A673 (cell line): ENCODE measurements at regions not wholly inside any gene's neighbourhood (a gene's known extent, or its start where the extent isn't known, plus 50 kb on each side); places are given as distances from the start of the nearest gene placed in this dataset.

Source experiments
- BruUV-seq: library from RNA; stranded (reverse); fragments of 400-500 nt; replicated peaks from 2 replicates; lab custom pipeline; 2021; lab: Mats Ljungman, UMichigan
- CTCF ChIA-PET: fragments of 300-600 bp; sonication (Branson Sonifier 250); formaldehyde crosslinking; loops from one replicate; lab custom pipeline; 2022; ENCODE audit warnings: antibody characterized with exemption; lab: Charles Lee
- POLR2A ChIA-PET: fragments of 300-600 bp; sonication (Branson Sonifier 250); formaldehyde crosslinking; loops from one replicate; lab custom pipeline; 2022; ENCODE audit warnings: antibody characterized with exemption; ENCODE audit not compliant: low non-redundant PET; lab: Charles Lee
- DNase-seq: peaks from one replicate; pipeline ENCODE4 v3.0.0-alpha.2; 2015; ENCODE audit warnings: low spot score
- H3K27ac ChIP-seq: fragments of 200-600 bp; sonication (generic); 2 replicates; pipeline ENCODE4 v1.5.1; 2016; ENCODE audit warnings: mixed run types, low read depth, mild to moderate bottlenecking, mixed read lengths, antibody characterized with exemption, low read length; ENCODE audit not compliant: poor library complexity, severe bottlenecking
- H3K27me3 ChIP-seq: fragments of 200-600 bp; sonication (generic); replicated peaks from 2 replicates; pipeline ENCODE4 v1.6.1; 2017; ENCODE audit warnings: mixed run types, low read depth, mild to moderate bottlenecking, mixed read lengths, antibody characterized with exemption, low read length; ENCODE audit not compliant: insufficient read depth, poor library complexity
- H3K36me3 ChIP-seq: fragments of 200-600 bp; sonication (generic); 2 replicates; pipeline ENCODE4 v1.6.1; 2016; ENCODE audit warnings: mixed run types, mild to moderate bottlenecking, mixed read lengths, antibody characterized with exemption, low read length; ENCODE audit not compliant: insufficient read depth, poor library complexity, severe bottlenecking
- H3K4me1 ChIP-seq: fragments of 200-600 bp; sonication (generic); 2 replicates; pipeline ENCODE4 v1.6.1; 2017; ENCODE audit warnings: mixed run types, mild to moderate bottlenecking, mixed read lengths, antibody characterized with exemption, low read length; ENCODE audit not compliant: insufficient read depth, poor library complexity, severe bottlenecking
- H3K4me3 ChIP-seq: fragments of 200-600 bp; sonication (generic); 2 replicates; pipeline ENCODE4 v1.5.1; 2016; ENCODE audit warnings: low read depth, mixed run types, mild to moderate bottlenecking, mixed read lengths, low read length; ENCODE audit not compliant: poor library complexity, severe bottlenecking
- H3K9me3 ChIP-seq: fragments of 200-600 bp; sonication (generic); 2 replicates; pipeline ENCODE4 v1.6.1; 2016; ENCODE audit warnings: mixed run types, low read depth, mild to moderate bottlenecking, mixed read lengths, antibody characterized with exemption, low read length; ENCODE audit not compliant: poor library complexity, severe bottlenecking
- CTCF ChIP-seq: fragments of 300-800, 200-600 bp; sonication (generic); conservative IDR thresholded peaks from 2 replicates; pipeline ENCODE4 v1.5.1; 2017; ENCODE audit warnings: low read depth, mild to moderate bottlenecking, antibody characterized with exemption, low read length, moderate library complexity, mixed read lengths
- EZH2 ChIP-seq: fragments of 200-600 bp; sonication (generic); IDR thresholded peaks from 2 replicates; pipeline ENCODE4 v1.6.1; 2017; ENCODE audit warnings: borderline replicate concordance, low read depth, mild to moderate bottlenecking, mixed read lengths, antibody characterized with exemption, low read length; ENCODE audit not compliant: poor library complexity, severe bottlenecking
- intact Hi-C: fragments of 100-400 bp; cut with micrococcal nuclease; formaldehyde crosslinking; loops from one replicate; pipeline ENCODE4 v1.10.0; 2022; ENCODE audit not compliant: unreplicated experiment

DNA sequence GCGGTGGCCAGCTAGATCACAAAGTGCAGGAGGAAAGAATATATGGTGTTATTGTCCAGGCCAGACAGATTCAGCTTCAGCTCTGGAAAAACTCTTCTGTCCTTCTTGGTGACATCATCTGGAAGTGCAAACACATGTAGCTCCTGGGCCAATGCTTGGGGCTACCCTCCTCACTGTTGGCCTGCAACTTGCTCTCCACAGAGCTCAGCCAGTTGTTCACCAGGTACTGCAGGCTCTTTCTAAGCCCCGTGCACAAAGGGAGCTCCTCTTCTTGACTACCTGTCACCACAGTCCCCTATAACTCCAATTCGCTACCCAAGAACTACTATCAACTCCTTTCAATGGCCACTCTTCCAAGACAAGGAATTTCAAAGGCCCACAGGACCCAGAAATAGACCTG lies 1175.9 kb upstream of the CDH9 start:
- TF ChIP-seq EZH2, result no peak
- no peak for TF ChIP-seq CTCF
- ChIA-PET CTCF (no interaction called here), POLR2A (no interaction called here)
- intact Hi-C loops, result no loop called here
- no TSS peak for BruUV-seq
- no peak overlapping the region for H3K27ac ChIP-seq
- no peak overlapping the region for H3K4me3 ChIP-seq
- H3K4me1 ChIP-seq, result no peaks in the 10 kb centered on the region
- H3K36me3 ChIP-seq, result no peaks in the 10 kb centered on the region
- no peaks in the 10 kb centered on the region for H3K9me3 ChIP-seq
- no peaks in the 10 kb centered on the region for H3K27me3 ChIP-seq
- DNase-seq, result no peak

DNA sequence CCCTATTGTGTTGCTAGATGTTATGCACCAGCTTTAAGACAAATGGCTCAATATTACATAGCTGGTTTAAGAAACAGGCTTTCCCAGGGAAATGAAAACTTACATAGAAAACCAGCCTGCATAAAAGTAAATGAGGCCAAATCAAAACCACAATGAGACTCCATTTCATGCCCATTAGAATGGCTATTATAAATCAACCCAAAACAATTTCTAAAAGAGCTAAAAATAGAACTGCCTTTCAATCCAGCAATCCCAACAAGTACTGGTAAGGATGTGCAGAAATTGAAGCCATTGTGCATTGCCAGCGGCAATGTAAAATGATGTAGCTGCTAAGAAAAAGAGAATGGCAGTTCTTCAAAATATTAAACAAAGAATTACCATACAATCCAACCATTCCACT lies 1170.0 kb upstream of the CDH9 start:
- CTCF ChIA-PET, result no interaction called here
- no peak for TF ChIP-seq CTCF
- no peak for TF ChIP-seq EZH2
- Histone ChIP-seq H3K4me3 (no peak overlapping the region), H3K4me1 (no peaks in the 10 kb centered on the region), H3K9me3 (no peaks in the 10 kb centered on the region), H3K27me3 (no peaks in the 10 kb centered on the region), H3K27ac (no peak overlapping the region), H3K36me3 (no peaks in the 10 kb centered on the region)
- intact Hi-C loops, result no loop called here
- no TSS peak for BruUV-seq
- POLR2A ChIA-PET, result no interaction called here
- no peak for DNase-seq

DNA sequence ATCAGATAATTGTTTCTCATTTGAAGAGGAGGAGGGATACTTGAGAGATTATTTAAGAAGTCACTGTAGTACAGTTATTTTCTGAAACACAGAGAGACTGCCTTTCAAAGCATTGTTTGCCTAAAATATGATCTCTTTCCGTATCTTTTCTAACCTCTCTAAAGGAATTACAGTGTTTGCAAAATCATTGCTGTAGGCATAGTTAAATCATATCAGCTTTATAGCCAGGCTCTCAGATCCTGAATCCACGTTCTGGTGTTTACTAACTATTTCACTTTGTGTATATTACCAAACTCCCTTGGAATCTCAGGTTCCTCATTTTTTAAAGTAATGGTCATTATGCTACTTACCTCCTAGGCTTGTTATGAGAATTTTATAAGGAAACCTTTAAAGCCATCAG lies 1151.6 kb upstream of the CDH9 start:
- H3K36me3 ChIP-seq, result no peaks in the 10 kb centered on the region
- no peaks in the 10 kb centered on the region for H3K9me3 ChIP-seq
- no peaks in the 10 kb centered on the region for H3K4me1 ChIP-seq
- TF ChIP-seq CTCF, result no peak
- TF ChIP-seq EZH2, result no peak
- H3K27ac ChIP-seq, result no peak overlapping the region
- POLR2A ChIA-PET, result no interaction called here
- H3K27me3 ChIP-seq, result no peaks in the 10 kb centered on the region
- H3K4me3 ChIP-seq, result no peak overlapping the region
- DNase-seq, result no peak
- BruUV-seq, result no TSS peak
- CTCF ChIA-PET, result no interaction called here
- intact Hi-C loops, result no loop called here
